ENCODE measurements at regions not wholly inside any gene's neighbourhood (a gene's known extent, or its start where the extent isn't known, plus 50 kb on each side); places are given as distances from the start of the nearest gene placed in this dataset.

DNA sequence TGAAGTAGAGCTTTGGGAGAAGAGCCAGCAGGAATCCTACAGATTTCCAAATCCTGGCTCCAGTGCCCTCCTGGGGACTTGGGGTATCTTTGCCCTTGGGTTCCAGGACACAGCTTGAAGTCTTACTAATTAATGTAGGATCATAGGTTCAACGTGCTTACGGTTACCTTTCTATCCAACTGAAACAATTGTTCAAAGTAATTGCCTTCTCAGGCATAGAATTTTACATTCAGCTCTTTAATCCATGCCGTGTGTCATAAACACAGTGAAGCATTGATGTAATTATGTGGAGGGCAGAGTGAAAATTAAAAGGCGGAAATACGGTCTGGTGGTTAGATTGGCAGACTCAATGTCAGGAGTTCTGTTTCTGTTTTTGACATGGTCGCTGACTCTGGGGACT is 170.4 kb downstream of the COG6 start:
- TF ChIP-seq, protein P1, sequence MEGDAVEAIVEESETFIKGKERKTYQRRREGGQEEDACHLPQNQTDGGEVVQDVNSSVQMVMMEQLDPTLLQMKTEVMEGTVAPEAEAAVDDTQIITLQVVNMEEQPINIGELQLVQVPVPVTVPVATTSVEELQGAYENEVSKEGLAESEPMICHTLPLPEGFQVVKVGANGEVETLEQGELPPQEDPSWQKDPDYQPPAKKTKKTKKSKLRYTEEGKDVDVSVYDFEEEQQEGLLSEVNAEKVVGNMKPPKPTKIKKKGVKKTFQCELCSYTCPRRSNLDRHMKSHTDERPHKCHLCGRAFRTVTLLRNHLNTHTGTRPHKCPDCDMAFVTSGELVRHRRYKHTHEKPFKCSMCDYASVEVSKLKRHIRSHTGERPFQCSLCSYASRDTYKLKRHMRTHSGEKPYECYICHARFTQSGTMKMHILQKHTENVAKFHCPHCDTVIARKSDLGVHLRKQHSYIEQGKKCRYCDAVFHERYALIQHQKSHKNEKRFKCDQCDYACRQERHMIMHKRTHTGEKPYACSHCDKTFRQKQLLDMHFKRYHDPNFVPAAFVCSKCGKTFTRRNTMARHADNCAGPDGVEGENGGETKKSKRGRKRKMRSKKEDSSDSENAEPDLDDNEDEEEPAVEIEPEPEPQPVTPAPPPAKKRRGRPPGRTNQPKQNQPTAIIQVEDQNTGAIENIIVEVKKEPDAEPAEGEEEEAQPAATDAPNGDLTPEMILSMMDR (IDR thresholded peaks at IDR 0.05) = no peak
- no peak for TF ChIP-seq POLR2A (IDR thresholded peaks at IDR 0.05)
